Common myeloid progenitor, CD34-positive (primary cell): ENCODE measurements at regions not wholly inside any gene's neighbourhood (a gene's known extent, or its start where the extent isn't known, plus 50 kb on each side); places are given as distances from the start of the nearest gene placed in this dataset.

Experiments
- CTCF ChIA-PET: fragments of 350-600 bp; sonication (Branson Sonifier 250); formaldehyde crosslinking; loops from one replicate; lab custom pipeline; 2021; ENCODE audit warnings: antibody characterized with exemption; lab: Charles Lee
- POLR2A ChIA-PET: fragments of 350-600 bp; sonication (Branson Sonifier 250); formaldehyde crosslinking; loops from one replicate; lab custom pipeline; 2021; ENCODE audit warnings: antibody characterized with exemption; lab: Charles Lee
- DNase-seq, 3 donors: peaks; one replicate each; pipeline versions ENCODE4 v3.0.0 to v3.0.0-alpha.2; 2013
- H3K27ac ChIP-seq, 2 experiments: 1 replicate in 1 of 2; 2 replicates in 1 of 2; pipeline ENCODE4 v1.7.0; 2013; ENCODE audit warnings: inconsistent platforms in 2 of 2, low read length in 2 of 2, mild to moderate bottlenecking in 2 of 2, low read depth in 1 of 2, moderate library complexity in 1 of 2; ENCODE audit not compliant: severe bottlenecking in 2 of 2, insufficient read depth in 1 of 2, poor library complexity in 1 of 2
- H3K27me3 ChIP-seq, 5 experiments: replicated peaks in 2 of 5; 1 replicate in 3 of 5; 2 replicates in 2 of 5; pipeline versions ENCODE4 v1.6.1 to v1.7.0; 2013; ENCODE audit warnings: low read length in 4 of 5, mild to moderate bottlenecking in 2 of 5, moderate library complexity in 2 of 5, inconsistent platforms in 1 of 5; ENCODE audit not compliant: insufficient read depth in 5 of 5, control insufficient read depth in 4 of 5
- H3K36me3 ChIP-seq, 4 experiments: 1 replicate in 2 of 4; 2 replicates in 2 of 4; pipeline versions ENCODE4 v1.6.1 to v1.7.0; 2013; ENCODE audit warnings: low read length in 3 of 4, control low read depth in 1 of 4, mild to moderate bottlenecking in 1 of 4; ENCODE audit not compliant: control insufficient read depth in 4 of 4, insufficient read depth in 4 of 4
- H3K4me1 ChIP-seq, 4 experiments: 1 replicate in 3 of 4; 2 replicates in 1 of 4; pipeline versions ENCODE4 v1.6.1 to v1.7.1; 2013; ENCODE audit warnings: low read length in 3 of 4, mild to moderate bottlenecking in 3 of 4, control low read depth in 1 of 4, inconsistent platforms in 1 of 4, moderate library complexity in 1 of 4; ENCODE audit not compliant: control insufficient read depth in 4 of 4, insufficient read depth in 4 of 4; ENCODE audit errors: control extremely low read depth in 1 of 4
- H3K4me3 ChIP-seq, 7 experiments: 1 replicate in 4 of 7; 2 replicates in 3 of 7; pipeline versions ENCODE4 v1.5.1 to v1.7.0; 2013; ENCODE audit warnings: mild to moderate bottlenecking in 7 of 7, low read length in 6 of 7, moderate library complexity in 6 of 7, inconsistent platforms in 2 of 7, low read depth in 2 of 7, control low read depth in 1 of 7; ENCODE audit not compliant: insufficient read depth in 4 of 7, control insufficient read depth in 1 of 7; ENCODE audit errors: extremely low read depth in 1 of 7
- H3K9me3 ChIP-seq, 5 experiments: 1 replicate in 4 of 5; 2 replicates in 1 of 5; pipeline versions ENCODE4 v1.6.1 to v1.7.1; 2013; ENCODE audit warnings: low read length in 4 of 5, mild to moderate bottlenecking in 2 of 5, inconsistent platforms in 1 of 5, low read depth in 1 of 5, moderate library complexity in 1 of 5; ENCODE audit not compliant: control insufficient read depth in 4 of 5, insufficient read depth in 2 of 5; ENCODE audit errors: control extremely low read depth in 1 of 5
- WGBS: methylation state at CpG from one replicate; pipeline ENCODE4 v1.1.5; 2013; ENCODE audit not compliant: insufficient coverage; 5-methylcytosine and 5-hydroxymethylcytosine counted together

GRCh38 chr21:32206631-32207405, 72.0 kb downstream of the MIS18A start:
- Histone ChIP-seq H3K9me3 (peaks cover 0 to 8% (median 4%) of the 10 kb centered on the region in 5 experiments), H3K27me3 (no peaks in the 10 kb centered on the region), H3K36me3 (no peaks in the 10 kb centered on the region), H3K4me1 (no peaks in the 10 kb centered on the region), H3K27ac (no peak overlapping the region), H3K4me3 (no peak overlapping the region)
- ChIA-PET CTCF (no interaction called here), POLR2A (no interaction called here)
- no peak for DNase-seq
- 93% methylated on average over 10 of the region's 16 CpGs for WGBS

GRCh38 chr21:32203877-32204480, 74.9 kb downstream of the MIS18A start:
- WGBS, result 96% methylated on average over 3 of the region's 6 CpGs
- peaks cover 0 to 8% (median 4%) of the 10 kb centered on the region in 5 experiments for H3K9me3 ChIP-seq
- no peak for DNase-seq
- H3K27ac ChIP-seq, result no peak overlapping the region
- no peaks in the 10 kb centered on the region for H3K4me1 ChIP-seq
- POLR2A ChIA-PET, result no interaction called here
- H3K4me3 ChIP-seq, result no peak overlapping the region
- H3K36me3 ChIP-seq, result no peaks in the 10 kb centered on the region
- CTCF ChIA-PET, result no interaction called here
- H3K27me3 ChIP-seq, result no peaks in the 10 kb centered on the region

- ChIA-PET POLR2A (no interaction called here), CTCF (no interaction called here)
- DNase-seq, result no peak
- no peaks in the 10 kb centered on the region for H3K36me3 ChIP-seq
- 95% methylated on average over 2 of the region's 5 CpGs for WGBS
- no peaks in the 10 kb centered on the region for H3K4me1 ChIP-seq
- H3K9me3 ChIP-seq, result peaks cover 0 to 4% (median 2%) of the 10 kb centered on the region in 5 experiments
- H3K27ac ChIP-seq, result no peak overlapping the region
- no peak overlapping the region for H3K4me3 ChIP-seq
- H3K27me3 ChIP-seq, result no peaks in the 10 kb centered on the region
Measured at GRCh38 chr21:32200029-32200428, 78.8 kb downstream of the MIS18A start.

- H3K27me3 ChIP-seq, result no peaks in the 10 kb centered on the region
- CTCF ChIA-PET, result no interaction called here
- no peaks in the 10 kb centered on the region for H3K9me3 ChIP-seq
- H3K4me3 ChIP-seq, result no peak overlapping the region
- WGBS, result 100% methylated on average over 3 of the region's 8 CpGs
- H3K27ac ChIP-seq, result no peak overlapping the region
- DNase-seq, result no peak
- H3K36me3 ChIP-seq, result no peaks in the 10 kb centered on the region
- no peaks in the 10 kb centered on the region for H3K4me1 ChIP-seq
- POLR2A ChIA-PET, result no interaction called here
Measured at GRCh38 chr21:32198384-32198783, 80.5 kb downstream of the MIS18A start.

- Histone ChIP-seq H3K9me3 (no peaks in the 10 kb centered on the region), H3K36me3 (no peaks in the 10 kb centered on the region), H3K27ac (no peak overlapping the region), H3K4me1 (no peaks in the 10 kb centered on the region), H3K27me3 (no peaks in the 10 kb centered on the region), H3K4me3 (no peak overlapping the region)
- DNase-seq, result no peak
- 71% methylated on average over 1 of the region's 2 CpGs for WGBS
- ChIA-PET POLR2A (interaction anchor here (0.6 kb wide), 1 partner anchor 266 kb away, joined by 3 read pairs; no protein-coding TSS in a partner anchor), CTCF (no interaction called here)
Measured at GRCh38 chr21:32197896-32198295, 81.0 kb downstream of the MIS18A start.

- 91% methylated on average over 4 of the region's 4 CpGs for WGBS
- no peaks in the 10 kb centered on the region for H3K36me3 ChIP-seq
- CTCF ChIA-PET, result no interaction called here
- no peaks in the 10 kb centered on the region for H3K27me3 ChIP-seq
- DNase-seq, result no peak
- peaks cover 0 to 2% (median 0%) of the 10 kb centered on the region in 5 experiments for H3K9me3 ChIP-seq
- no peaks in the 10 kb centered on the region for H3K4me1 ChIP-seq
- no peak overlapping the region for H3K27ac ChIP-seq
- H3K4me3 ChIP-seq, result no peak overlapping the region
- POLR2A ChIA-PET, result no interaction called here
Measured at GRCh38 chr21:32196001-32196400, 82.8 kb downstream of the MIS18A start.

GRCh38 chr21:32193098-32193465, 85.8 kb downstream of the MIS18A start:
- DNase-seq, result no peak
- WGBS, result 85% methylated on average over 6 of the region's 7 CpGs
- POLR2A ChIA-PET, result no interaction called here
- H3K9me3 ChIP-seq, result peaks cover 0 to 2% (median 0%) of the 10 kb centered on the region in 5 experiments
- CTCF ChIA-PET, result no interaction called here
- H3K4me3 ChIP-seq, result no peak overlapping the region
- H3K36me3 ChIP-seq, result no peaks in the 10 kb centered on the region
- no peaks in the 10 kb centered on the region for H3K4me1 ChIP-seq
- peaks cover 0 to under 1% (median 0%) of the 10 kb centered on the region in 5 experiments for H3K27me3 ChIP-seq
- no peak overlapping the region for H3K27ac ChIP-seq
